ENCODE measurements at regions not wholly inside any gene's neighbourhood (a gene's known extent, or its start where the extent isn't known, plus 50 kb on each side); places are given as distances from the start of the nearest gene placed in this dataset.

GRCh38 chr2:2830576-2830975 is 499.5 kb upstream of the MYT1L start:
- no peak for DNase-seq
- WGBS, 2 donors: 80 to 85% methylated on average over 3 of the region's 3 CpGs
- TF ChIP-seq CTCF (IDR thresholded peaks at IDR 0.05) (no peak), POLR2A (IDR thresholded peaks at IDR 0.05) (no peak)

GRCh38 chr2:2828774-2829368 is 497.8 kb upstream of the MYT1L start:
- H3K4me3 ChIP-seq: no peak overlapping the region
- no peaks in the 10 kb centered on the region for H3K27me3 ChIP-seq
- intact Hi-C loops (cut with DNase I): no loop called here
- no peaks in the 10 kb centered on the region for H3K9me3 ChIP-seq
- TF ChIP-seq CTCF (IDR thresholded peaks at IDR 0.05) (no peak), POLR2A (IDR thresholded peaks at IDR 0.05) (no peak)
- no peaks in the 10 kb centered on the region for H3K4me1 ChIP-seq
- H3K36me3 ChIP-seq: no peaks in the 10 kb centered on the region
- WGBS, 2 donors: 64 to 76% methylated on average over 8 to 10 of the region's 13 CpGs
- H3K27ac ChIP-seq: no peak overlapping the region
- DNase-seq: no peak

More at GRCh38 chr2:2830576-2830975, 499.5 kb upstream of the MYT1L start:
- Histone ChIP-seq H3K27me3 (no peaks in the 10 kb centered on the region), H3K4me3 (no peak overlapping the region), H3K36me3 (no peaks in the 10 kb centered on the region), H3K4me1 (no peaks in the 10 kb centered on the region), H3K9me3 (no peaks in the 10 kb centered on the region), H3K27ac (no peak overlapping the region)
- intact Hi-C loops (cut with DNase I): no loop called here

DNA sequence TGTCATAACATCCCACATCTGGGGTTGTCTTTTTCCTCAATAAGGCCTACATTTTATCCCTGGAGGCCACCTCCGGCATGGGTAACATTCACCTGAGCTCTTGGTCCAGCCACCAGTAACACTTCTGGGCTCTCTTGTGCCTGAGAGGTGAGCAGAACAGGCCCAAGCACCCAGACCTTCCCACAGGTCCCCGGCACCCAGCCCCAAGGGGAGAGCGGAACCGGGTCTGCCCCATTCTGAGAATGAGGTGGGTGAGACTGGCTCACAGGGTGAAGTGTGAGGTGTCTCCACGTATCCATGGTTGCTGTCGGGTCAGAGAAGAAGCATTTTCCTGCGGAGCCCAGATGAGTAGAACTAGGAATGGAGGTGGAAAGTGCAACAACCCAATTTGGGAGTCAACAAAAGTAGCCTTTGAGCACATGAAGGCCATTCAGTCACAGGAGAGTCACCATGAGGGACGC is 496.7 kb upstream of the MYT1L start:
- Histone ChIP-seq H3K36me3 (no peaks in the 10 kb centered on the region), H3K9me3 (no peaks in the 10 kb centered on the region), H3K27ac (no peak overlapping the region), H3K27me3 (no peaks in the 10 kb centered on the region), H3K4me3 (no peak overlapping the region), H3K4me1 (no peaks in the 10 kb centered on the region)
- WGBS, 2 donors: 57 to 96% methylated on average over 2 to 4 of the region's 8 CpGs
- no peak for DNase-seq
- TF ChIP-seq POLR2A (IDR thresholded peaks at IDR 0.05) (no peak), CTCF (IDR thresholded peaks at IDR 0.05) (no peak)
- intact Hi-C loops (cut with DNase I): no loop called here

DNA sequence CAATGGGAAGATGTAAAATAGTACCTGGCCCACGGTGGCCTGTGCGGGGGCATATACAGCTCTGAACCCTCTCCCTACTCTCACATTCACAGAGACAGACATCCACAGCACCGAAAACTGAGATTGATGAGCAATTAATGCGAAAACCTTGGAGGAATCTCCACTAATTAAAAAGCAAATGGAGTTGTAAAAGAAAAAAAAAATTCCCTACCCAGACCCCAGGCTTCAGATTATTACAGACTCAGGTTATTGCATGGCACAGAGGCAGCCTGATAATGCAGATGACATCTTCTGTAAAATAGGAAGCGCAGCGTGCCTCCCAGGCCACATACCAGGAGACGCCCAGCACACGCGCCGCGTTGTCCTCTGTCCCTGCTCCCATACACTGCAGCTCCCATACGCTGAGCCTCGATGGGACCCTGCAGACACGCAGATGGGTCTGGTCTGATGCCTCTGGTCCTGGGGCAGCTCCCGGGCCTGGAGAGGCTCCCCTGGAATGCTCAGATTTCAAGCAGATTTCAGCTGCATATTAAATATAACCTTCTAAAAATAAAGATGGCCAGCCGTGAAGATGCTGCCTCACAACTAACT is 496.1 kb upstream of the MYT1L start:
- DNase-seq: no peak
- Histone ChIP-seq H3K36me3 (no peaks in the 10 kb centered on the region), H3K27ac (no peak overlapping the region), H3K27me3 (no peaks in the 10 kb centered on the region), H3K4me1 (no peaks in the 10 kb centered on the region), H3K4me3 (no peak overlapping the region), H3K9me3 (no peaks in the 10 kb centered on the region)
- intact Hi-C loops (cut with DNase I): no loop called here
- WGBS, 2 donors: 80 to 91% methylated on average over 14 to 16 of the region's 16 CpGs
- TF ChIP-seq CTCF (IDR thresholded peaks at IDR 0.05): no peak
- TF ChIP-seq POLR2A (IDR thresholded peaks at IDR 0.05): no peak

GRCh38 chr2:2826621-2827020 is 495.5 kb upstream of the MYT1L start:
- H3K27ac ChIP-seq: no peak overlapping the region
- no peaks in the 10 kb centered on the region for H3K27me3 ChIP-seq
- TF ChIP-seq CTCF (IDR thresholded peaks at IDR 0.05): no peak
- TF ChIP-seq POLR2A (IDR thresholded peaks at IDR 0.05): no peak
- no peaks in the 10 kb centered on the region for H3K4me1 ChIP-seq
- no peak for DNase-seq
- H3K9me3 ChIP-seq: peaks cover 0 to 1% (median under 1%) of the 10 kb centered on the region in 3 donors
- H3K36me3 ChIP-seq: no peaks in the 10 kb centered on the region
- intact Hi-C loops (cut with DNase I): no loop called here
- H3K4me3 ChIP-seq: no peak overlapping the region
- 71 to 74% methylated on average over 4 to 5 of the region's 8 CpGs for WGBS, 2 donors
